ENCODE measurements at regions not wholly inside any gene's neighbourhood (a gene's known extent, or its start where the extent isn't known, plus 50 kb on each side); places are given as distances from the start of the nearest gene placed in this dataset.
"Not testable (repeated sequence)": the region's sequence is repeated elsewhere in the genome, so short reads cannot be mapped to it uniquely, and the experiment has no call there.

DNA sequence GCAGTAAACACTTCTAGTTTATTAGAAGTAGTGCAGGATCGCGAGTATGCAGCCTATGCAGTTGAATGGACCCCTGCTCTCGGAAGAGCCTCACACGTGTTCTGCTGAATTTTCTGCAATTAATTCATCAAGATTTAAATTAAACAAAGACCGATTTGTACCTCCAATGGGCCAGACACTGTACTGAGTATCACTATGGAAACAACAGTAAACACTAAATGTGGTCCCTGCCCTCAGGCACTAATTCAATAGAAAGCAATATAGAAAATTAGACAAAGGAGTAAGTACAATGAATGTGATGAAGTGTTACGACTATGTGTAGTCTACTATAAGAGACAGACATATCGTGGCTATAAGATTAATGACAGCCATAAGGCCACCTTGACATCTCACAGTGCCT, 740.3 kb upstream of the FRG1 start:
- ATAC-seq: no peak
- no peak overlapping the region for H3K4me3 Mint-ChIP-seq

DNA sequence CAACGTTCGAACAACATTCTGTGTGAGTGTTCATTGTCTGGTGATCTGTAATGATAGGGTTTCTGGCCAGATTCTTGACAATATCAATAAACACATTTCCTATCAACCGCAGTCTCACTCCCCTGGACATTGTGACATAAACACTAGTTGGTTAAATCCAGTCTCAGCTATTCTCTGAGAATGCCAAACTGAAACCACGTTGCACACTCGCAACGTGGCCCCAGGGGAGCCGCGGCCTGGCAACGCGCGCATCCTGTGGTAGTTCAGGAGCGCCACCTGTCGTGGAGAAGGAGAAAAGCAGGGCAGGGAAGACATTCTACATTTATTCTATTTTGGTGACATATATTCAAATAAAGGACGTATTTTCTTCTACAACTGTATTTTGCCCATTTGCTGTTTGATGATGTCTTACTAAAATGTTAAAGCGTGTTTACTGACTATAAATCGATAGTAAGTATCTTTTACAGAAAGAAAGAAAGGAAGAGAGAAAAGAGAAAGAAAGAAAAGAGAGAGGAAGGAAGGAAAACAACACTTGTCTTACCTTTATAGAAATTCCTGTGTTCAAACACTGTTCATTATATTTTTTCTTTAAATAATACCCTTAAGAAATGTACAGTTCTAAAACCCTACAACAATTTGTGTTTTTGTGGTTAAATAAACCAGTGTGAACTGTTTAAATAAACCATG, 738.3 kb upstream of the FRG1 start:
- no peak for ATAC-seq
- no peak overlapping the region for H3K27ac Mint-ChIP-seq
- no peaks in the 10 kb centered on the region for H3K36me3 Mint-ChIP-seq
- no peaks in the 10 kb centered on the region for H3K4me1 Mint-ChIP-seq
- DNase-seq (ENCODE audit: low spot score in 2 of 2): no peak
- H3K9me3 Mint-ChIP-seq: peaks cover 15% of the 10 kb centered on the region
- H3K4me3 Mint-ChIP-seq: no peak overlapping the region

More for the DNA sequence above, 740.3 kb upstream of the FRG1 start:
- DNase-seq (ENCODE audit: low spot score in 2 of 2): no peak
- no peak overlapping the region for H3K27ac Mint-ChIP-seq
- H3K36me3 Mint-ChIP-seq: no peaks in the 10 kb centered on the region
- H3K9me3 Mint-ChIP-seq: peaks cover 11% of the 10 kb centered on the region
- H3K4me1 Mint-ChIP-seq: no peaks in the 10 kb centered on the region

DNA sequence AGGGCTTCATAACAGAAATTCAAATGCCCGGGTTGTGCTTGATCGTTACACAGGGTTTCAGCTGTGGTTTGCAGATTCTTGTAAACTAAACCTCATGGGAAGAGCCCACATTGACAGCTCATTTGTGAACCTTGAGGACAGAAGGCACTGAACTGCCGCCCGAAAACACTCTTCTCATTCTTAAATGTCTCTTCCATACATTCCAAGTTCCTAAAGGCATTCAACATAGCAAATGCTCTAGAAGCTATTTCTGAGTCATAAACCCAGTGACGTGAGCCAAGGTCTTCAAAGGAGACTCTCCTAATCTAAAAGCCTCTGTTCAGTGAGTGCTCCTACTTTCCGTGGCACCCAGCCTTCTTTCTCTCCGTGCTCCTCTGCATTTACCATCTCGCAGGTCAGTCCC, 737.8 kb upstream of the FRG1 start:
- no peak for DNase-seq (ENCODE audit: low spot score in 2 of 2)
- H3K9me3 Mint-ChIP-seq: peaks cover 18% of the 10 kb centered on the region
- H3K4me3 Mint-ChIP-seq: no peak overlapping the region
- H3K4me1 Mint-ChIP-seq: no peaks in the 10 kb centered on the region
- H3K36me3 Mint-ChIP-seq: no peaks in the 10 kb centered on the region
- H3K27ac Mint-ChIP-seq: no peak overlapping the region
- ATAC-seq: no peak

DNA sequence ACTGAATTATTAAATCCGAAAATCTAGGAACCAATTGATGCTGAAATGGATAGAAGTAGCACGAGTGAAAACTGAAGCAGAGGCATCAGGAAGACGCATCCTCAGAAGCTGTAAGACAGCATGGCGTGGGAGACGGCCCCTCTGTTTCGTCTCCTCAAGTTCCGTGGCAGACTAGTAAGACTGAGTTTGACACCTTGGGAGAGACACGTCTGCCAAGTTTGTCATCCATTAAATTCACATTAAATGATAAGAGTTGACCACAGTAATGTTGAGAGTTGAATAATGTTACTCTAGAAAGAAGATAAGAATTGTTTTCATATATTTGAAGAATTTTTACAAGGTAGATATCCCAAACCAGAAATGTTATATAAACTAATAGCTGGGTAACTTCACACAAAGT, 736.1 kb upstream of the FRG1 start:
- no peak overlapping the region for H3K27ac Mint-ChIP-seq
- H3K4me3 Mint-ChIP-seq: no peak overlapping the region
- H3K4me1 Mint-ChIP-seq: no peaks in the 10 kb centered on the region
- peaks cover 16% of the 10 kb centered on the region for H3K9me3 Mint-ChIP-seq
- H3K36me3 Mint-ChIP-seq: no peaks in the 10 kb centered on the region
- no peak for ATAC-seq
- DNase-seq (ENCODE audit: low spot score in 2 of 2): no peak

DNA sequence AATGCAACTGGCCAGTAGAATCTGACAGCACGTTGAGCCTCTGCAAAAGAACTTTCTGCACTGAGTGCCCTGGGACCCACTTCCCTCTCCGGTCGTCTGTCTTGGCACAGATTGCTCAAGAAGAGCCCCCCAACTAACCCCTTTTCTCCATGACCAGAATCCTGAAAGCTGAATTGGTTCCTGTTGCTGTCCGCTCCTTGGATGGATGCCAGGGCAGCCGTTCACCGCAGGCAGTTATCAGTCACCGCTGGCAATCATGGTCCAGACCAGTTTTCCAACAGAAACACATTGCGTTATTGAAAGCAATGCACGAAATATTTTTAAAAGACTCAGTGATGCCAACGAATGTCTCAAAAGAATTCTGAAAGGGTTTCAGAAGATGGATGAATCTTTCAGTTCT, 733.7 kb upstream of the FRG1 start:
- ATAC-seq (no peak), DNase-seq (ENCODE audit: low spot score in 2 of 2) (no peak)
- Mint-ChIP-seq H3K9me3 (peaks cover 22% of the 10 kb centered on the region), H3K36me3 (no peaks in the 10 kb centered on the region), H3K27ac (no peak overlapping the region), H3K4me1 (no peaks in the 10 kb centered on the region), H3K4me3 (no peak overlapping the region)

DNA sequence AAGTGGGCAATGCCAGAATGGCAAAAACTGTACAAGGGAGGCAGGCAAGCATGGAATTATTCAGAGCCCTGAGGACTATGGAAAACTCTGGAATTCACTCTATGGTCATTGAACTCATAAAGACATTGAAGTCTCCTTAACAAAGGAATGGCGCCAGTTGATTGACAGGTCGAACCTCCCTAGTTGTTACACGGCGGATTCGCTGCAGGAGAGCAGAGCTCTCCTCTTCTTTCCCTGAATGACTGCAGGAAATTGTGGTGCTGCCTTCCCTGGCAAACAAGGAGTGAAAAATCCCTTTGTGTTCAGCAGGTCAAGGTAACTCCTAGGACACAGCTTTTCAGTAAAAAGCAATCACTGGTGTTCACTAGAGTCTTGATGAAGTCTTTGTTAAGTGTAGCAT, 732.8 kb upstream of the FRG1 start:
- Mint-ChIP-seq H3K4me3 (no peak overlapping the region), H3K4me1 (no peaks in the 10 kb centered on the region), H3K9me3 (peaks cover 20% of the 10 kb centered on the region), H3K27ac (no peak overlapping the region), H3K36me3 (no peaks in the 10 kb centered on the region)
- ATAC-seq (no peak), DNase-seq (ENCODE audit: low spot score in 2 of 2) (no peak)

DNA sequence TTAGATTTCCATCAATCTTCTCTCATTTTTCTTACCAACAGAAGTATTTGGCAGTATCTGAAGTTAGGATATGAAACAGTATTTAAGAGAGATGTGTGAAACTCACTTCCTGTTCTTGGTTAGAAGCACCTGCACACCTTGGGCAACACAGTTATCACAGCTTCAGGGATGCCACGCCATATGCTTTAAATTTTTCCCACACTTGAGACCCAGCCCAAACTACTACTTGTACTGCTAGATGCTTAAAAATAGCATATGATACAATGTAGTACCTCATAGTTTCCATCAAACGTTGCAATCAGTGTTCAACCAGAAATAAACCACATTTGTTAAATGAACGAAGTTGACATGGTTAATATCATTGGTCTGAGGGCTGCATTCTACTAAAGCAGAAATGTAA, 725.1 kb upstream of the FRG1 start:
- Mint-ChIP-seq H3K4me1 (no peaks in the 10 kb centered on the region), H3K4me3 (no peak overlapping the region), H3K36me3 (no peaks in the 10 kb centered on the region), H3K27ac (no peak overlapping the region), H3K9me3 (peaks cover 18% of the 10 kb centered on the region)
- no peak for DNase-seq (ENCODE audit: low spot score in 2 of 2)
- ATAC-seq: no peak

DNA sequence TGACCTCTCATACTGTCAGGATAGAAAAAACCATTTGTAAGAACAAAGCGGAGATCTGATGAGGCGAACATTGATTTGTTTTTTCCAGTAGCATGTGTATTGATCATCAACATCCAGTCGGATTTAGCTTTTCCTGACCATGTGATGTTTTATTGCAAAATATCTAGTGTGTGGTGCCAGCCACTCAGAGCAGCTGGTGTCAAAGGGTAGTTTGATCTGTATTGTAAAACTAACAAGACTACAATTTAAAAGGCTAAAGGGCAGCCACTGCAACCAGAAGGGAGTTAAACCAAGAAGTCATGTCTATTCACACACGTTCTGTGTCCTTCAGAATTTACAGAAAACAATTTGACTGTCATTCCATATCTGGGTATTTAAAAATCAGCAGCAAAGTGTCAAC, 719.0 kb upstream of the FRG1 start:
- no peak overlapping the region for H3K4me3 Mint-ChIP-seq
- ATAC-seq (no peak), DNase-seq (ENCODE audit: low spot score in 2 of 2) (no peak)
- no peaks in the 10 kb centered on the region for H3K36me3 Mint-ChIP-seq
- H3K27ac Mint-ChIP-seq: no peak overlapping the region
- no peaks in the 10 kb centered on the region for H3K4me1 Mint-ChIP-seq
- peaks cover 12% of the 10 kb centered on the region for H3K9me3 Mint-ChIP-seq

DNA sequence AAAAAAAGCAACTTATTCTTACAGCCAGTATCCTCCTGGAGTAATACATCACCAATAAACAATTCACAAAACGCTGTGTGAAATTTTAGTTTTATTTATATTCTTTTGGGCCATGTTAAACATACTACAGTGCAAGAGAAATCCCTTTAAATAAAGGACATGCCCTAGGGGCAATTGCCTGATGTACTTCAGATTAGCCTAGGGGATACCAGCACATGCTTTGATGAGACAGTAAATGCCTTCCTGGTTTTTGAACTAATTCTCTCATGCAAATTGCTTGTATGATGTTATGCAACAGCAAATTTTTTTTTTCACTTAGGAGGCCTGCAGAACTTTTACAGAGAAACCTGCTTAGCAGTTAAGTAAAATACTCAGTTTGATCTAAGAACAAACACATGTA, 711.9 kb upstream of the FRG1 start:
- Mint-ChIP-seq H3K27ac (no peak overlapping the region), H3K9me3 (peaks cover 4% of the 10 kb centered on the region), H3K4me3 (no peak overlapping the region), H3K4me1 (no peaks in the 10 kb centered on the region), H3K36me3 (no peaks in the 10 kb centered on the region)
- DNase-seq (ENCODE audit: low spot score in 2 of 2) (no peak), ATAC-seq (no peak)

DNA sequence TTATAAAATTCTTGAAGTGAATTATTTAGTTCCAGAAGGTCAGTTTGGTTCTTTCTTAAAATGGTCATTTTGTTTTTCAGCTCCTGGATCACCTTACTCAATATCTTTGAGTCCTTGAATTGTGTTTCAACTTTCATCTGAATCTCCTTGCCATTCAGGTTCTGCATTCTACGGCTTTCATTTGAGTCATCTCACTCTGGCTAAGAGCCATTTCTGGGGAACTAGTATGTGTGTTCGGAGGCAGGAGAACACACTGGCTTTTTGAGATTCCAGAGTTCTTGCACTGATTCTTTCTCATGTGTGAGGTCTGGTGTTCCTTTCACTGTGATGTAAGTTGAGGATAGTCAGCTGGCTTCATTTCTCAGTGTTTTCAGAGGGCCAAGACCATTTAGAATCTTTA, 708.4 kb upstream of the FRG1 start:
- no peaks in the 10 kb centered on the region for H3K9me3 Mint-ChIP-seq
- H3K4me1 Mint-ChIP-seq: no peaks in the 10 kb centered on the region
- no peaks in the 10 kb centered on the region for H3K36me3 Mint-ChIP-seq
- ATAC-seq (no peak), DNase-seq (ENCODE audit: low spot score in 2 of 2) (no peak)
- no peak overlapping the region for H3K27ac Mint-ChIP-seq
- no peak overlapping the region for H3K4me3 Mint-ChIP-seq

DNA sequence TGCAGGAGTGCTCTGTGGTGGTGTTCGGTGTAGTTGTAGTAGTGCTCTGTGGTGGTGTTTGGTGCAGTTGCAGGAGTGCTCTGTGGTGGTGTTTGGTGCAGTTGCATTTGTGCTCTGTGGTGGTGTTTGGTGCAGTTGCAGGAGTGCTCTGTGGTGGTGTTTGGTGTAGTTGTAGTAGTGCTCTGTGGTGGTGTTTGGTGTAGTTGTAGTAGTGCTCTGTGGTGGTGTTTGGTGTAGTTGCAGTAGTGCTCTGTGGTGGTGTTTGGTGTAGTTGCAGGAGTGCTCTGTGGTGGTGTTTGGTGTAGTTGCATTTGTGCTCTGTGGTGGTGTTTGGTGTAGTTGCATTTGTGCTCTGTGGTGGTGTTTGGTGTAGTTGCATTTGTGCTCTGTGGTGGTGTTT, 706.9 kb upstream of the FRG1 start:
- DNase-seq (ENCODE audit: low spot score in 2 of 2): peak in 1 of 2 donors; percentile 53
- ATAC-seq, H3K4me1 Mint-ChIP-seq, H3K27ac Mint-ChIP-seq, H3K4me3 Mint-ChIP-seq, H3K9me3 Mint-ChIP-seq, H3K36me3 Mint-ChIP-seq: not testable (repeated sequence)

DNA sequence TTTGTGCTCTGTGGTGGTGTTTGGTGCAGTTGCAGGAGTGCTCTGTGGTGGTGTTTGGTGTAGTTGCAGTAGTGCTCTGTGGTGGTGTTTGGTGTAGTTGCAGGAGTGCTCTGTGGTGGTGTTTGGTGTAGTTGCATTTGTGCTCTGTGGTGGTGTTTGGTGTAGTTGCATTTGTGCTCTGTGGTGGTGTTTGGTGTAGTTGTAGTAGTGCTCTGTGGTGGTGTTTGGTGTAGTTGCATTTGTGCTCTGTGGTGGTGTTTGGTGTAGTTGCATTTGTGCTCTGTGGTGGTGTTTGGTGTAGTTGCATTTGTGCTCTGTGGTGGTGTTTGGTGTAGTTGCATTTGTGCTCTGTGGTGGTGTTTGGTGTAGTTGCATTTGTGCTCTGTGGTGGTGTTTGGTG, 705.7 kb upstream of the FRG1 start:
- not testable (repeated sequence) for H3K4me1 Mint-ChIP-seq, H3K4me3 Mint-ChIP-seq, H3K36me3 Mint-ChIP-seq, H3K27ac Mint-ChIP-seq, H3K9me3 Mint-ChIP-seq, ATAC-seq
- DNase-seq (ENCODE audit: low spot score in 2 of 2): peak in 1 of 2 donors; percentile 26

DNA sequence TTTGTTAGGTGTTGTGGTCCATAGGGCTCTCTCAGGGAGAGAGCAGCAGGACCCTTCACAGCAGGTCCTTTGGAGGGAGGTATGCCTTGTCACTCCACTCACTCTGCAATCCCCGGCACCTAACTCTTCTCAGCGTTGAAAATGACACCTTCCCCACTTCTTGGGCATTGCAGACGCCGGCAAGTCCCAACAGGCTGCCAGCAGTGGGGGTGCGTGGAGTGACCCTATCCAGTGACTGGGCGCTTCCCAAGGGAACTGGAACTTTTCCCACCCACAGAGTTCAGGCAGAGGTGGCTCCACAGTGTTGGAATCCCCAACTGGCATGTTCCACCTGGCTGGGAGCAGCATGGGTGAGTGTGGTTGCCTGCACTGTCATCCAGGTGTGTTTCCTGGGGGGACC, 705.1 kb upstream of the FRG1 start:
- ATAC-seq: no peak

DNA sequence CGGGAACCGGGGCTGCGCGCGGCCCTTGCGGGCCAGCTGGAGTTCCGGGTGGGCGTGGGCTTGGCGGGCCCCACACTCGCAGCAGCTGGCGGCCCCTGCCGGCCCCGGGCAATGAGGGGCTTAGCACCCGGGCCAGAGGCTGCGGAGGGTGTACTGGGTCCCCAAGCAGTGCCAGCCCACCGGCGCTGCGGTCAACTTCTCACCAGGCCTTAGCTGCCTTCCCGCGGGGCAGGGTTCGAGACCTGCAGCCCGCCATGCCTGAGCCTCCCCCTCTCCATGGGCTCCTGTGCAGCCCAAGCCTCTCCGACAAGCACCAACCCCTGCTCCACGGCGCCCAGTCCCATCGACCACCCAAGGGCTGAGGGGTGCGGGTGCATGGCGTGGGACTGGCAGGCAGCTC, 704.4 kb upstream of the FRG1 start:
- not testable (repeated sequence) for H3K4me1 Mint-ChIP-seq; H3K9me3 Mint-ChIP-seq; DNase-seq (ENCODE audit: low spot score in 2 of 2); ATAC-seq; H3K36me3 Mint-ChIP-seq; H3K4me3 Mint-ChIP-seq; H3K27ac Mint-ChIP-seq

More for the DNA sequence above, 705.1 kb upstream of the FRG1 start:
- no peak overlapping the region for H3K4me3 Mint-ChIP-seq
- no peaks in the 10 kb centered on the region for H3K36me3 Mint-ChIP-seq
- no peak for DNase-seq (ENCODE audit: low spot score in 2 of 2)
- H3K4me1 Mint-ChIP-seq: no peaks in the 10 kb centered on the region
- H3K9me3 Mint-ChIP-seq: no peaks in the 10 kb centered on the region
- H3K27ac Mint-ChIP-seq: no peak overlapping the region

DNA sequence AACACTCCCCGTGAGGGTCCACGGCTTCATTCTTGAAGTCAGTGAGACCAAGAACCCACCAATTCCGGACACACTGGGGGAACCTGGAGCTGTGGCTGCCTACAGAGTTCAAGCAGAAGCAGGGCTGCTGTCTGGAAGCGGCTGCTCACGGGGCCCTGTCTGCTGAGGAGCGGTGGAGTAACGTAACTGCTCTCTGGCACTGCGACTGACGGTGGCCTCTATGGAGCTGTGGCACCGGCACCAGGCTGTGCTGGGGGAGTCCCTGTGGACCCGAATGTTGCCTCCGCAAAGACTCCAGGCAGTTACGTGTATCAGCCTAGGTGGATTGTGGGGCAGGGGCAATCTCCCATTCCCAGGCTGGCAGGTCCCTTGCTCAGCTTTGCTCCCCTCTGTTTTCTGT, 703.3 kb upstream of the FRG1 start:
- ATAC-seq: no peak
- no peak overlapping the region for H3K4me3 Mint-ChIP-seq
- no peaks in the 10 kb centered on the region for H3K36me3 Mint-ChIP-seq
- DNase-seq (ENCODE audit: low spot score in 2 of 2): no peak
- no peak overlapping the region for H3K27ac Mint-ChIP-seq
- H3K9me3 Mint-ChIP-seq: peaks cover 3% of the 10 kb centered on the region
- no peaks in the 10 kb centered on the region for H3K4me1 Mint-ChIP-seq

DNA sequence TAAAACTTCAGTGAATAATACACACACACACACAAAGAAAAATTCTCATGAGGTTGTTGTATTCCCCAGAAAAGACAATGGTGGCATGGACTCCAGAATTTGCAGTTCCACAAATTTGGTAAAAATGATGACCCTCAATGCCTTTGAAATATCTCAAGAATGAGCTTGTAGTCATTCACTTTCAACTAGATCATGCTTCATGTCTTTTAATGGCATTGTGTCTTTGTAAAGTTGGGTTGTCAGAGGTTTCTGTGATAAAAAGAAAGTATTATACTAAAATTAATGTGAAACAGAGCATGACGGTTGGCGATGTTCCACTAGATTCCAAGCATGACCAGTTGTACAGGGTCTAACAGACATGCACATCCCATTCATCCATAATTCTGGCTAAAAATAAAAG, 685.0 kb upstream of the FRG1 start:
- Mint-ChIP-seq H3K4me1 (no peaks in the 10 kb centered on the region), H3K4me3 (no peak overlapping the region), H3K27ac (no peak overlapping the region), H3K36me3 (no peaks in the 10 kb centered on the region), H3K9me3 (peaks cover 21% of the 10 kb centered on the region)
- ATAC-seq (no peak), DNase-seq (ENCODE audit: low spot score in 2 of 2) (no peak)

DNA sequence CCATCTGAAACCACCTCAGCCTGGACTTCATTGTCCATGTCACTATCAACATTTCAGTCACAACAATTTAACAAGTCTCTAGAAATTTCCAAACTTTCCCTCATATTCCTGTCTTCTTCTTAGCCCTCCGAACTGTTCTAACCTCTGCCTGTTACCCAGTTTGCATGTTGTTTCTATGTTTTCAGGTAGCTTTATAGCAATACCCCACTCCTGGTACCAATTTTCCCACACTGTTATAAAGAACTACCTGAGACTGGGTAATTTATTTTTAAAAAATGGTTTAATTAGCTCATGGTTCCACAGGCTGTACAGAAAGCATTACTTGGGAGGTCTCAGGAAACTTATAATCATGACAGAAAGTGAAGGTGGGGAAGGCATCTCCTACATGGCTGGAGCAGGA, 679.2 kb upstream of the FRG1 start:
- Mint-ChIP-seq H3K36me3 (no peaks in the 10 kb centered on the region), H3K4me1 (no peaks in the 10 kb centered on the region), H3K27ac (no peak overlapping the region), H3K9me3 (peaks cover 30% of the 10 kb centered on the region), H3K4me3 (no peak overlapping the region)
- DNase-seq (ENCODE audit: low spot score in 2 of 2) (no peak), ATAC-seq (no peak)

All from stimulated activated effector memory CD8-positive, alpha-beta T cell treated with anti-CD3 and anti-CD28 coated beads, Interleukin-12 subunit alpha, Interleukin-12 subunit beta, amount 100 ng/mL, for 72 hours (primary cell).